ENCODE measurements at regions not wholly inside any gene's neighbourhood (a gene's known extent, or its start where the extent isn't known, plus 50 kb on each side); places are given as distances from the start of the nearest gene placed in this dataset.

DNA sequence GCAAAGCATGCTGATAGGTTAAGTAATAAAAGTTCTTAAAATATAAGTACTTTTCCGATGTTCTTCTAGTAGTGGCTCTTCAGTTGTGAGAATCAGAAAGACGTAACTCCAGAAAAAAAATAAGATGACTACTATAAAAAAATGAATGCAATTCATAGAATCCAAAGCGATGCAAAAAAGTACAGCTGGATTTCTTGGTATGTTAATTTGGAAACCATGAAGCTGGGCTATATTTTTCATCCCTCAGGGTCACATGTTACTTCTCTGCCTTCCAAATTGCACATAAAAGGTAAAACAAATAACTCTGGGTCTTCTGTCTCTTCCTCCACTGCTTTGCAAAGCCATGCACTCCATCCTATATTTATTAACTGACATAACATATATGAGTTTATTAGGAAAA, 843.9 kb upstream of the DPPA4 start:
- DNase-seq (ENCODE audit: extremely low read depth, low read depth), result no peak

DNA sequence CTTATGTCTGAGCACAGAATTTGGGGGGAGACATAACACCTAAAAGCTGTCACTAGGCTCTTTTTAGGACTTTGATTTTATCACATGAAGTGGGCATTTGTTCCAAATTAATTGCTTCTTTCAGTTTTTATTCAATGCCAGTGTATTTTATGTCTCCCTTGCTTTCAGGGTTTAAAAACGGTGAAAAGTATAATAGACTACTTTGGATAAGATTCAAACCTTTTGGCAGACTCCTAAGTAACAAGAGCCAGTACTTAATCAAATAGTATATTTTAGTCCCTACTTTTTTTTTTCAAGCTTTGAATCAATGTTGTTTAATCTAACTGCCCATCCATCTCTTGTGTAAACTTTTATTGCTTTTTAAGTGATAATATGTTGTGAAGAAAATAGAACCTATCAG, 847.2 kb upstream of the DPPA4 start:
- no peak for DNase-seq (ENCODE audit: extremely low read depth, low read depth)

DNA sequence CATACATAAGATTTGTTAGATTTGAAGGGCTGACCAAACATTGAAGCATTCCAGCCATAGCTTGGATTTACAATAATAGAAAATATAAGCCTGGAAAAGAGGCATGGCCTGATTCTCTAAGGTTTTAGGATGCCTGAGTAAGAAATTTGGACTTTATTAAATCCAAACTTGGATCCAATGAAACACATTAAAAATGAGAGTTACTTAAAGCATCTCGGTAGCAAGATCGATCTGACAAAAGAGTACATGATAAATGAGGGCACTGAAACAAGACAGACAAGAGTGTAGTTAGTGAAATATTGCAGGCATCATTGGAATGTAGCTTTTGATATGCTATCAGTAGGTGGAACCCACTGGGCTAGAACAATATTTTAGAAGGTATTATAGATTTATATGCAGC, 855.7 kb upstream of the DPPA4 start:
- DNase-seq (ENCODE audit: extremely low read depth, low read depth), result no peak

DNA sequence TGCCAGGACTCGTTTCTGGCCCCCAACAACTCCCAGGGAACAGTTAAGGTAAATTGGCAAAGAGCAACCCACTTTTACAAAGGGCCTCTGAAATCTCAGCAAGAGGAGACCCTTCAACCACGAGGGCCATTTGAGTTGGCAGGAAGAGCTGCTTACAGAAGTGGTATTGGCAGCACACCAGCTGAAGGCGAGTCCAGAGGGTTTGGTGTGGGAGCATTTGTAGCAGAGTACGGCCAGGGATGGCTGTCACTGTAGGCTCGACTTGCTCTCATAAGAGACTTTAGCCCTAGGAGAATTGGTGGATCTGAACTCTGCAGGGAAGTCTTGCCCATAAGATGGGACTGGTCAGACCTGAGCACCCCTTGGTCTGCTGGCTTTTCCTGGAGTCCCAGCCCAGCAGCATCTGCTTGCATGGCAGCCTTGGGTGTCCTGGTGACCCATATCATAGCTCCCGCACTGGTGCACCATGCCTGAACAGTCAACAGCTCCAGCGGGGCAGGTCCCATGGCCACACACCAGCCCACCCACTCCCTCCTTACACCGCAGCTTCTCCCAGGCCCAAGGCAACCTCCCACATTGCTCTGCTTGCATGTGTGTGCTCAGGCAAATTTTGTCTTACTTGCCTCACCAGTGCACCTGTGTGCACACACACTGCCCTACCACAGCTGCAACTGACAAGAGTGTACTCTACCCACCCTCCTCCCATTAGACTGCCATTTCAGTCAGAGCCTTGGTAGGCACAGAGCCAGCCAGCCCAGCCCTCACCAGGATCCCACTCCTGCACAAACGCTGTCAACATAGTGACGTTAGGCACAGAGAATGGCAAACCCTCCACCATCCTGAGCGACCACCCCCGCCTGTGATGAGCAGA, 861.6 kb upstream of the DPPA4 start:
- no peak for DNase-seq (ENCODE audit: extremely low read depth, low read depth)

DNA sequence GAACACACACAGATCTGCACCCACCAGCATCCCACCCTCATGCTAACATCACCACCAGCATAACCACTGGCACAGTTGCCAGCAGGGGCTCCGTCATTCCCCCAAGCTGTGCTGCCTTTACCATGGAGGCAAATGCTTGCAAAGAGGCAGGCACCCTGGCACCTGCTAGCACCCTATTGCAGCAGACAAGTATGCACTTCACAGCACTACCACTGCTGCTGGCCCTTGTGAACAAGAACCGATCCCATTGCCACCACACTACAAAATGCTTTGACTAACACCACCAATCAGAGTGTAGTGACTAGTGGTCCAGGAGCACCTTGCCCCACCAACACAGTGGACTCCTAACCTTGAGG, 862.2 kb upstream of the DPPA4 start:
- no peak for DNase-seq (ENCODE audit: extremely low read depth, low read depth)

DNA sequence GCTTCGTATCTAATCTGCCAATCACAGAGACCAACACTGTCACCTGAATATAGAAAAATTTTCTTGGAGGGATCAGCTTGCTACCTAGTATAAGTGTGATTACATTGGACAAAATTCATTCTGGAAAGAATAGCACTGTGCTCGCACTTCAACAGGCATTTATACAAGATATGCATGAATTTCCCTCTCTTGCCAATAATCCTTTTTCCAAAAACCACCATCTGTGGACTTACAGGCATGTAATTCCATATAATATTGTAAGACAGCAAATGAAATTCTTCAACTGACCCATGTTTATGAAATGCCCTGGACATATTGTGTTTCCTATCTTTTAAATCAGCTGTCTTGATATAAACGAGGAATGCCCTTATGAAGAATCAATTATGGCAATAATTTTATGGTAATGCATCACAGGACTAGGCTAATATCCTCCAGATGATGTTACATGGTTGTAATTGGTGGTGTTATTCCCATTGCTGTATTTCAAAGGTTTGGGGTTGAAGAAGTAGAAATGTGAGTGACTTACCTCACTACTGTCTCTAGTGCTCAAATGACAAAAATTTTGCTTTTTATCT, 861.4 kb upstream of the NECTIN3 start:
- no peak for DNase-seq (ENCODE audit: extremely low read depth, low read depth)

DNA sequence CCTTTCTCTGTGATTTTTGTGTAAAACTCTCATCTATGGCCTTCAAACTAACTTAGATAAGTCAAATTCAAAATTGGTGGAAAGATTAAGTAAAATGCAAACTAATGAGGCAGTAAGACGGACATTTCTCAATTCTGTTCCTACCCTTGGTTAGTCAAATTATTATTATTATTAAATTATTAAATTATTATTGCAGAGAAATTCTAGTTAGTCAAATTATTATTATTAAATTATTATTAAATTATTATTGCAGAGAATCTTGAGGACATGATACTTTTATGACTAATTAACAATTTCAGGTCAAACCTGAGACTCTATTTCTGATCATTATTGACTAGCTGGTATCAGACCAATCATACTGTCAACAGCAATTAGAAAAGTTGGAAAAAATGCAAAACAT, 845.0 kb upstream of the NECTIN3 start:
- no peak for DNase-seq (ENCODE audit: extremely low read depth, low read depth)

DNA sequence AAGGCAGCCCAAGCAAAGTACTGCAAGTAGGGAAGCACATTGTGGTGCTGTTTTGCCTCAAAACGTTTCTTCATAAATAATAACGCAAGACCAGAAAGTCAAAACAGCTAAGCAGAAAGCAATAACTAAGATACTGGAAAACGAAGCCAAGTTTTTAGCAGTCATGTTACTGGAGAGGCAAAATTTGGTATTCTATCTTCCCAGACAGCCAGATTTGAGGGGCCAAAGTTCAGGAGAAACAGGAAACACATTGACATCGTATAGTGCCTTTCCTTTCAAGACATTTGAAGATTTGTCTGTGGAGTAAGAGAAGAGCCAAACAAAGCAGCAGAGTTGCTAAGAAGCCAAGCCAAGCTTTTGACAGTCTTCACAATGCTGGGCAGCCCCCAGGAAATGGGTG, 843.6 kb upstream of the NECTIN3 start:
- DNase-seq (ENCODE audit: extremely low read depth, low read depth), result no peak

DNA sequence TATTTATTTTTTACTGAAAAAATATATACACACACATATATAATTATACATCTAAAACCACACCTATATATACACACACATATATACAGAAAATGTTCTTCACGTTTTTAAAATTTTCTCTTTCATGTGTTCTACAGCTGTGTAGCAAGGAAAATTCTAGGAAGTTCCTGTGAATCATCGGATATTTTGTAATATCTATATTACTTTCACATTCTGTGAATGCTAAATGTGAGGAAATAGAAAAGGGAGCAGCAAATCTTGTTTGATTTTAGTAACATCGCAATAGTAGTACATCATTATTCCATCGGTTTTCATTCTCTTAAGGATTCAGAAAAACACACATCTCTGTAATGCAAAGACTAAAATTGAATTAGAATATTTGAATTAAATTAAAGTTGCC, 836.8 kb upstream of the NECTIN3 start:
- DNase-seq (ENCODE audit: extremely low read depth, low read depth), result no peak

DNA sequence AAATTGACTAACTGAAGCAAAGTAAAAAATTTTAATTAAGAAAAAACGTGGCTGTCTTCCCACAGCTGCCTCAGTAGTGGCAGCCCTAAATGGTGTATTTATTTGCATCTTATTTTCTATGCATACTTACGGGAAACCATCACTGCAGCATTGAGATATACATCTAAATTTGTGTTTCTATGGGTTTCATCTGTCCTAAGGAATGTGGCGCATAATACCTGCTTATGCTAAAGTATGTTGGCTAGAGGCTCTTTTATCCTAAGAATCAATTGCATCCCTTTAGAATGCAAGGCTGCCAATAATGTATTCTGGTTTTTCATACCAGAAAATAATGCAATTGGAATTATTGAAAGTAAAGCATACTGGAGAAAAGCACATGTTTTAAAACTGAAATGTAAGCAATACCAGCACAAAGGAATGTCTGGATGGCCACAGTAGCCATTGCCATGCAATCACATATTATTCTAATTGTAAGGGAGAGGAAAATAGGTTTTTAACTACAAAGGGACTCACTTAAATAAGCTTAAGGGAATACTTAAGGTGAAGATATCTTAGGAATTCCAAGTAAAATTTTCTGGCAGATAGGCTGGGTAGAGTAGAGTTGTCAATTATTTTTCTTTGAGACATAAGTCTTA, 834.5 kb upstream of the NECTIN3 start:
- no peak for DNase-seq (ENCODE audit: extremely low read depth, low read depth)

DNA sequence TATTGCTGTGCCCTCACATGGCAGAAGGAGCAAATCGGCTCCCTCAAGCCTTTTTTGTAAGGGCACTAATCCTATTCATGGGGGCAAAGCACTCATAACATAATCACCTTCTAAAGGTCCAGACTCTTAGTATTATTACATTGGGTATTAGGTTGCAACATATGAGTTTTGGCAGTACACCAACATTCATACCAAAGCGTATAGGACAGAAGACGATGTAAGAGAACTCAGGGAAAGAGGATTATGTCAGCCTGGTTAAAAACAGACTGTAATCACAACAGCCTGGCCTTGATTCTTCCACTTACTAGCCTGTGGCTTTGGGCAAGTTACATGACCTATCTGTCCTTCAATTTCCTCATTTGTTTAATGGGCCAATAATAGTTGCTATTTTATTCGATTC, 828.5 kb upstream of the NECTIN3 start:
- no peak for DNase-seq (ENCODE audit: extremely low read depth, low read depth)

DNA sequence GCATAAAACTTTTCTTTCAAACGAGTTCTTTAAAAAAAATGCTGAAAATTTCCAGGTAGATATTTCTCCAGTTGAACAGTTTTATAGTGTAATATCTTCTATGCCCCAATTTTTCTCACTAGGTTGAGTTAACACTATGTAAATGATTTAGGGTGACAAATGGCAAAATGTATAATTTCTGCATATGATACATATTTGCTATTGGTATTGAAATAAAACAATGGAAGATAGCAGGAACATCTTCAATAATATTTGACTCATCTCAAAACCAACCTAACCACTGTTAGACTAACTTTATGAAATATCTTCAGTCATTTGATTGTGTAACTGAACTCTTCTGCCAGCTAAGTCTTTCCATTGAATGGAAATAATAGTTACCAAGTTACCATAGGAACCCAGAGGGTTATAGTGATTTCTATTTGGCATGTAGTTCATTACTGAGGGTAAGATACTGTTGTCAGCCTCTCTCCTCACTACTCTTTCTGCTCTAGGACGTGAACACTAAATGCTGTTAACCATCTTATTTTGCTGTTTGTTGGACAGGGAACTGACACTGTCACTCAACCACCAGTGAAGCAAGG, 824.7 kb upstream of the NECTIN3 start:
- DNase-seq (ENCODE audit: extremely low read depth, low read depth), result no peak

DNA sequence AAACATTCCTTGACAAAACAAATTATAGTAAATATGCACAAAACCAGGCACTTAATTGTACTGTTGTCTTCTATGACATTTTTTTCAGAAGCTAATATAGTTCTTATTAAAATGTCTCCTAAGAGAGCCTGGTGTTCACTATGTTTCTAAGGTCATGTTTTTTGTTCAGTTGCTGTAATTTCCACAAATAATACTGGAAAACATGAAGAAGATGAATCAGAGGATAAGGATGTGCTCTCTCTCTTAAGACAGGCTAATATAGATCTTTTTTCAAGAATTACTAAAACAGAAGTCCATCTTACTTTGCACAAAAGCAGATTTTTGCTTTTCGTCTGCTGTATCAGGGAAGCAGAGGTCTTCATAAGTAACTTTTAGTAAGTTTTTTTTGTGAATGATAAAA, 823.0 kb upstream of the NECTIN3 start:
- DNase-seq (ENCODE audit: extremely low read depth, low read depth), result no peak

DNA sequence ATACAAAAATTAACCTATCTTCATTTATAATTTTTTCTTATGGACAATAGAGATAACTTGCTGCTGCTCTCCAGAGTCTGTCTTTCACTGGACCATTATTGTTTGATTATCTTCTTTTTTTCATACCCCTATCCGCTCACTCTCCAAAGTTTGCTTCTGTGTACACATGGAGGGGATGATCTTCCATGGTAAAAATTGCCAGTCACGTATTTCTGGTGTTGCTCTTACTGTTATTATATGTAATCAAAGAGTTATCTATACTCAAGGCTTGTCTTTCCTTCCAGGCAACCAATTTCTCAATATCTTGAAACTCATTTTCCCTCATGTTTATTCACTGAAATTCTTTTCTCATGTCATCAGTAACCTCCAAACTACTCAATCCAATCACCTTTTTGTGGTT, 817.8 kb upstream of the NECTIN3 start:
- DNase-seq (ENCODE audit: extremely low read depth, low read depth), result no peak

DNA sequence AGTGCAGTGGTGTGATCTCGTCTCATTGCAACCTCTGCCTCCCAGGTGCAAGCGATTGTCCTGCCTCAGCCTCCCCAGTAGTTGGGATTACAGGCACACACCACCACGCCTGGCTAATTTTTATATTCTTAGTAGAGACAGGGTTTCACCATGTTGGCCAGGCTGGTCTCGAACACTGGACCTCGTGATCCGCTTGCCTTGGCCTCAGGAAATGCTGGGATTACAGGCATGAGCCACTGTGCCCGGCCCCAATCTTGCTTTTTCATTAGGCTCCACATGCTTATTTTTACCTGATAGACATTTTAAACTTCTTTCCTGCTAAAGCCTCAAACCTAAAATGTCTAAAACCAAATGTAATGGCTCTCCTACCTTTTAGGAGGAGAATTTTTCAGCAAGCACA, 817.0 kb upstream of the NECTIN3 start:
- no peak for DNase-seq (ENCODE audit: extremely low read depth, low read depth)

DNA sequence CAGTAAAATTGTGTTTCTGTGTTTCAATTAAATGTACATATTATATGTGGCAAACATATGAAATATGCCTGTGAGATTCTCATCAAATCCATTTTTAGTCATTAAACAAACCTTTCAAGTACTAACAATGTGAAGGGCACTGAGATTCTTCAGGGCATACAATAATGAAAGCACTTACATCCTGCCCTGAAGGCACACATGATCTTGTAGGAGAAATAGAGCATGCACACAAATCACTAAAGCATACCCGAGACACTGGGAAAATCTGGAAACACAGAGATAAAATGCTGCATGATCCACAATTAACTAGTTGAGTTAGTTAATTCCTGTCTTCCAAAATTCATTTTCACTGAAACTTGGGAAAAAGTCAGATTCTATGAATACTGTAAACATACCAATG, 810.5 kb upstream of the NECTIN3 start:
- no peak for DNase-seq (ENCODE audit: extremely low read depth, low read depth)

DNA sequence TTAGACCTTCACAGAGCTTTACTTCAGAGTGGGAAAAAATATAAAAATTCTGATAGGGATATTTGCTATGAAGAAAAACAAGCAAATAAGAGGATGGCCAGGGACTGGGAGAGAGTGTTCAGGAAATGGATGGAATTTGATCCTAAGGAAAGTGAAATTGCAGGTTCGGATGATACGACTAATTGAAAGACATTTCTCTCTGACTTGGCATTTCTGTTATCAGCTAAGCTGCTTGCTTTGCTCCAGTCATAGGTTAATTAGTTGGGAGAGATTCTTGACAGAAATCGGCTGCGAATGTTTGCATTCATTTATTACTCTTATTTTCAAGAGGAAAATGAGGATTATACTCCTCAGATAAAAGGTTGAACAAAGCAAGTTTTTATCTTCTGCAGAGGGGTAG, 808.7 kb upstream of the NECTIN3 start:
- DNase-seq (ENCODE audit: extremely low read depth, low read depth), result no peak

DNA sequence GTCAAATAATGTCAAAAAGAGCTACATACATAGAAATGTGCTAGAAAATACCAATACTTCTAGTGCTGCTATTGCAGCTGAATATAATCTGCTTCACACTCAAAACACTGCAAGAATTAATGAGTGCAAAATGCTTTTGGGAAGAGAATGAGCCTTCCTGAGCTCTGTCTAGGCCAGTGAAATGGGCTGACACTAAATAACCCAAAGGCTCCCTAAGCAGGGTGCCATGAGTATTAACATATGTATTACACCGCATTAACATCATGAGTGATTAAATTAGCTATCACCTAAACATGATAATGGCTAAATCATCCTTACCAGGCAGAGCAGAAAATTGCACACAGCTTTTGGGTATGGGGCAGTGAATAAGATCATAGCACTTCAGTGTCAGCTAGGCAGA, 806.3 kb upstream of the NECTIN3 start:
- DNase-seq (ENCODE audit: extremely low read depth, low read depth), result no peak

DNA sequence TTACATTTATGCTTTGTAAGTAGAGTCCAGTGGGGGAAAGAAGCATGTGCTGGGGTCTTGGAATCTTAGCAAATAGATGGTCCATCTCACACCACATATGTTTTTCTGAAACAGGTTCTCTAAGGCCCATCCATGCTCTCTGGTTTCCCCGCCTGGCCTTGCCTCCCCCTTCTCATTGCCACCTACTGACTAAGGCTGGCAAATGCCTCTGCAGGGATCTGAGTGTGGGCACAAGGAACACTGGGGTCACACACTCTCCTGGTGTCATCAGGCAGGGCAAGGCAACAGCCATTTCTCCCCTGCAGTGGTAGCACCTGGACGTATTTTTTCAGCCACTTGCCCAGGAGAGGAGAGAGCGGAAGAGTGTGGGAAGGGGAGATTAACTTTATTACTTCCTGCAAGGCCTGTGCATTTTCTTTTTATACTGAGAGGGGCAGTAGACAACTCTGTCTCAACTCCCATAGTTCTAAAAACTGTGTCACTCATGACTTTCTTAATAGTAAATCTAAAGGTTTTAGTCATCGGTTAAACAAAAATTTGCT, 804.2 kb upstream of the NECTIN3 start:
- DNase-seq (ENCODE audit: extremely low read depth, low read depth), result no peak

DNA sequence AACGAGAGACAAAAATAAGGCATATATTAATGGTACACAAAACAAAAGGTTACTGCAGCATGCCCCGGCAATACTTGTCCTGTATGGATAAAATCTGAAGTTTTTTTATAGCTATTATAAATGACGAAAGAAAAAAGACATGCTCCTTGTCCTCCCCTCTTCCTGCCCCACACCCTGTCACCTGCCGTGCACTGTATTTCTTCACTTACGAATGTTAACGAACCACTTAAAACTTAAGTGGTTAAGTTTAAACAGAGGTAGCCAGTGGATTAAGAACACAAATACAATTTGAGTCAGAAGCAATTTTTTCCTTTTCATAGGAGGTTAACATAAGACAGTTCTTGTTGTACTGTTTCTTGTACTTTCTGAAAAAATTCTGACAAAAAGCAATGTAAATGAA, 799.1 kb upstream of the NECTIN3 start:
- DNase-seq (ENCODE audit: extremely low read depth, low read depth), result no peak

DNA sequence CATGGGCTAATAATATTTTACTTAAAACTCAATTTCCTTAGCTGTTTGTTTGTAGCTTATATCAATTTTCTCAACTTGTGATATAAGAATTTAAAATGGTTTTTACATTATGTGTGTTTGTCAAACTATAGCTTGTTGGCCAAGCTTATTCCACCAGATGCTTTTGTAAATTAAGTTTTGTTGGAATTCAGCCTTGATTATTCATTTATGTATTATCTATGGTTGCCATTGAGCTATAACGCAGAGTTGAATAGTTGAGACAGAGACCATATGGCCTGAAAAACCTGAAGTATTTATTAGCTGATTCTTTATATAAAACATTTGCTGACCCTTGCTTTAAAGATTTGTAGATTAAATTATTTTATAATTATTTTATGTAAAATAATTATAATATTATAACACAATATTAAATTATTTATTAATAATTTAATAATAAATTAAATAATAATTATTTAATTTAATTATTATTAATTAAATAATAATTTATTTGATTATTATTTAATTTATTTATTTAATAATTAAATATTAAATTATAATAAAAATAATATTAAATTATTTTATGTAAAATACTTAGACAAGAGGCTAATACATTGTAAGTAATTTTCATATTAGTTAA, 779.6 kb upstream of the NECTIN3 start:
- DNase-seq (ENCODE audit: extremely low read depth, low read depth), result no peak
